ENCODE measurements at regions not wholly inside any gene's neighbourhood (a gene's known extent, or its start where the extent isn't known, plus 50 kb on each side); places are given as distances from the start of the nearest gene placed in this dataset.

DNA sequence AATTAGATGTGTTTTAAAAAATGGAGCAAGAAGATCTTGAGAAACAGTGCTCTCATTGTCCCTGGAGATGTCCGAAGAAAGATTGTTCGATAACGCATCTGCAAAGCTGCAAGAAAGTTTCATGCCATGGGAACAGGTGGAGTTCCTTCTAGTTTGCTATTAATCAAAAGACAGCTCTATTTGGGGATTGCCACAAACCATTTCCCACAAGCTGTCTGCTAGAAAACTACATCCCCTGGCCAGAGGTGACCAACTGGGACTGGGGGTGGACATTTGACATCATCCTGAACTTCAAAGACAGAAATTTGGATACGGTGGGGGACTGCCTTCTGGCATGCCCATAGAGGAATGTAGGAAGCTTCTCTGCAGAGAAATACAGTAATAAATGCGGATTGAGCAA is 50.8 kb upstream of the OSMR start:
- DNase-seq, result no peak

DNA sequence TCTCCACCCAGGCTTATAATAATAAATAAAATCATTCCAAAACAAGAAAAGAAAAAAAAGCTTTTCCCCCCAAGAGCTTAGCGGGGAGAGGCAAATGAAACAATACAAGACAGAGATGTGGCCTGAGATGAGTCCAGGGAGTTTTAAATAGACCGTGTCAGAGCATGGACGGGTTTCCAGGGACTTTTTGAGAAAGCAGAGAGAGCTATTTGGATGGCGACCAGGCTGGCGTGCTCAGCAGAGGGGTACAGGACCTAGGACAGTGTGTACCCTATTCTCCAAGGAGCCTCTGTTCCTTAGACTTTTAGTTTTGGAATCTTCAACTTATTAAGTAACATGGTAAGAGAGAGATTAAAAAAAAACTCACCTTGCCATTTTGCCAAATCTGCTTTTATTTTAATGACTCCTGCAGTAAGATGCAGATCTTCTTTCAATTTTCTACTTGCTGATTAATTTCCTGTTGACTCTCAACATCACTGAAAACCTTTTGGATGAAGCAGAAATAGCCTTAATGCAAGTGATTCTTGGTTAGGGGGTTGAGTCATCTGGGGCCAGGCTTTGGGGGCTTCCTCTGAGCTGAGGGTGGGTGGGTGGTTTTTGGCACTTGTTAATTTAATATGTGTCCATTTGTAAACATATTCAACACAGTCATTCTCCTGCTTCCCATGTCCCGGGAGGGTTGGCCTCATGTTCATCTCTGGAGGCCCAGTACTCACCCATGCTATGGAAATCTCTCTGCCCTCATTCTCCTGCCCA is 49.6 kb upstream of the OSMR start:
- no peak for DNase-seq

Data from activated CD4-positive, alpha-beta T cell treated with anti-CD3 and anti-CD28 coated beads, Interleukin-2, amount 50 U/mL, for 16 hours (primary cell).